SK-N-SH treated with all-trans-retinoic acid at 6 μM for 48 hours (cell line): ENCODE measurements at regions not wholly inside any gene's neighbourhood (a gene's known extent, or its start where the extent isn't known, plus 50 kb on each side); places are given as distances from the start of the nearest gene placed in this dataset.
"Not testable (repeated sequence)": the region's sequence is repeated elsewhere in the genome, so short reads cannot be mapped to it uniquely, and the experiment has no call there.

ENCODE experiments used
- ATAC-seq: fragments of 200-7000 bp; cut with Tn5 transposase; 3 replicates; pipeline ENCODE4 v1.9.1; 2020; ENCODE audit warnings: mild to moderate bottlenecking, moderate library complexity
- BACH2 ChIP-seq: fragments of 250-450 bp; sonication (Bioruptor Pico); IDR thresholded peaks from 2 replicates; pipeline ENCODE4 v1.9.0; 2021; ENCODE audit warnings: mild to moderate bottlenecking, borderline replicate concordance
- CSDC2 ChIP-seq: fragments of 250-450 bp; sonication (Bioruptor Pico); IDR thresholded peaks from 2 replicates; pipeline ENCODE4 v1.5.0; 2020; ENCODE audit warnings: mild to moderate bottlenecking, moderate library complexity
- ESRRG ChIP-seq: fragments of 250-450 bp; sonication (Bioruptor Pico); IDR thresholded peaks from 2 replicates; pipeline ENCODE4 v1.6.1; 2021; ENCODE audit warnings: mild to moderate bottlenecking
- OSR1 ChIP-seq: fragments of 250-450 bp; sonication (Bioruptor Pico); IDR thresholded peaks from 2 replicates; pipeline ENCODE4 v1.8.0; 2022; ENCODE audit warnings: moderate library complexity, mild to moderate bottlenecking, inconsistent platforms
- PPARA ChIP-seq: fragments of 250-450 bp; sonication (Bioruptor Pico); IDR thresholded peaks from 2 replicates; pipeline ENCODE4 v1.5.0; 2020; ENCODE audit warnings: mild to moderate bottlenecking, borderline replicate concordance
- RARB ChIP-seq: fragments of 250-450 bp; sonication (Bioruptor Pico); IDR thresholded peaks from 2 replicates; pipeline ENCODE4 v1.8.0; 2021; ENCODE audit warnings: mild to moderate bottlenecking, moderate library complexity
- TCF4 ChIP-seq: fragments of 250-450 bp; sonication (Bioruptor Pico); IDR thresholded peaks from 2 replicates; pipeline ENCODE4 v1.8.0; 2021; ENCODE audit warnings: mild to moderate bottlenecking, moderate library complexity, borderline replicate concordance
- TOX ChIP-seq: fragments of 250-450 bp; sonication (Bioruptor Pico); IDR thresholded peaks from 2 replicates; pipeline ENCODE4 v1.8.0; 2021; ENCODE audit warnings: mild to moderate bottlenecking, moderate library complexity, borderline replicate concordance
- ZC3H10 ChIP-seq: fragments of 250-450 bp; sonication (Bioruptor Pico); IDR thresholded peaks from 2 replicates; pipeline ENCODE4 v1.5.1; 2021; ENCODE audit warnings: mild to moderate bottlenecking, moderate library complexity
- ZNF565 ChIP-seq: fragments of 450-650 bp; formaldehyde crosslinking; conservative IDR thresholded peaks from 2 replicates; pipeline ENCODE4 v1.5.0; 2020; ENCODE audit warnings: low read depth, mild to moderate bottlenecking, moderate library complexity
- ZNF70 ChIP-seq: fragments of 450-650 bp; formaldehyde crosslinking; IDR thresholded peaks from 2 replicates; pipeline ENCODE4 v1.5.0; 2020; ENCODE audit warnings: mild to moderate bottlenecking, moderate library complexity
- ZNF8 ChIP-seq: fragments of 450-650 bp; formaldehyde crosslinking; IDR thresholded peaks from 2 replicates; pipeline ENCODE4 v1.5.0; 2020; ENCODE audit warnings: mild to moderate bottlenecking, moderate library complexity
- TF ChIP-seq, protein P1 (sequence below): fragments of 250-450 bp; sonication (Bioruptor Pico); IDR thresholded peaks from 2 replicates; pipeline ENCODE4 v1.5.1; 2020; ENCODE audit warnings: low read depth, mild to moderate bottlenecking, moderate library complexity
- TF ChIP-seq, protein P2 (sequence below): fragments of 250-450 bp; sonication (Bioruptor Pico); IDR thresholded peaks from 2 replicates; pipeline ENCODE4 v1.8.0; 2021; ENCODE audit warnings: low read depth, mild to moderate bottlenecking, moderate library complexity, borderline replicate concordance
- TF ChIP-seq, protein P3 (sequence below): fragments of 250-450 bp; sonication (Bioruptor Pico); IDR thresholded peaks from 2 replicates; pipeline ENCODE4 v1.5.0; 2020; ENCODE audit warnings: mild to moderate bottlenecking, moderate library complexity
- TF ChIP-seq, protein P4 (sequence below): fragments of 250-450 bp; sonication (Bioruptor Pico); IDR thresholded peaks from 2 replicates; pipeline ENCODE4 v1.8.0; 2020; ENCODE audit warnings: mild to moderate bottlenecking, moderate library complexity, borderline replicate concordance
- TF ChIP-seq, protein P5 (sequence below): fragments of 250-450 bp; sonication (Bioruptor Pico); IDR thresholded peaks from 2 replicates; pipeline ENCODE4 v1.5.1; 2021; ENCODE audit warnings: mild to moderate bottlenecking, moderate library complexity

DNA sequence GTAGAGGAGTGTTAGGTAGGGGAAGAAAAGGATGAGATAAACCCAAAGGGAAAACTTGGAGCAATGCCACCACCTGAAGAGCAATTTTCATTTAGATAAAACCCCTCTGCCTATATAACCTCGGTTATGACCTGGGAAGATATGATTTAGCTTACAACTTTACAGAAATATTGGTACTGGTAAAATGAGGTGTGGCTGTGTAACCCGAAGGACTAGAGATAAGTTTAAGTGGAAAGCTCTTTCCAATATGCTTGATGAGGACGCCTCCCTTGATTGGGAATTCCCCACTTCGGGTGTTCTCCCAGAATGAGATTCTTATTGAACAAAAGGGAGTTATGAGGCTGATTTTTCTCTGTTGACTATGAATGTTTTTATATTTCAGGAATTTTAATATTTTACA lies 109.5 kb upstream of the CDK6 start:
- no peak for TF ChIP-seq ZNF70 (CRISPR knock-in tag)
- TF ChIP-seq ESRRG (CRISPR knock-in tag), result no peak
- TF ChIP-seq ZNF565 (CRISPR knock-in tag), result no peak
- TF ChIP-seq, protein P1, sequence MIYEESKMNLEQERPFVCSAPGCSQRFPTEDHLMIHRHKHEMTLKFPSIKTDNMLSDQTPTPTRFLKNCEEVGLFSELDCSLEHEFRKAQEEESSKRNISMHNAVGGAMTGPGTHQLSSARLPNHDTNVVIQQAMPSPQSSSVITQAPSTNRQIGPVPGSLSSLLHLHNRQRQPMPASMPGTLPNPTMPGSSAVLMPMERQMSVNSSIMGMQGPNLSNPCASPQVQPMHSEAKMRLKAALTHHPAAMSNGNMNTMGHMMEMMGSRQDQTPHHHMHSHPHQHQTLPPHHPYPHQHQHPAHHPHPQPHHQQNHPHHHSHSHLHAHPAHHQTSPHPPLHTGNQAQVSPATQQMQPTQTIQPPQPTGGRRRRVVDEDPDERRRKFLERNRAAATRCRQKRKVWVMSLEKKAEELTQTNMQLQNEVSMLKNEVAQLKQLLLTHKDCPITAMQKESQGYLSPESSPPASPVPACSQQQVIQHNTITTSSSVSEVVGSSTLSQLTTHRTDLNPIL, result no peak
- TF ChIP-seq CSDC2 (CRISPR knock-in tag), result no peak
- TF ChIP-seq ZC3H10 (CRISPR knock-in tag), result no peak
- TF ChIP-seq RARB (CRISPR knock-in tag), result no peak
- TF ChIP-seq, protein P2, sequence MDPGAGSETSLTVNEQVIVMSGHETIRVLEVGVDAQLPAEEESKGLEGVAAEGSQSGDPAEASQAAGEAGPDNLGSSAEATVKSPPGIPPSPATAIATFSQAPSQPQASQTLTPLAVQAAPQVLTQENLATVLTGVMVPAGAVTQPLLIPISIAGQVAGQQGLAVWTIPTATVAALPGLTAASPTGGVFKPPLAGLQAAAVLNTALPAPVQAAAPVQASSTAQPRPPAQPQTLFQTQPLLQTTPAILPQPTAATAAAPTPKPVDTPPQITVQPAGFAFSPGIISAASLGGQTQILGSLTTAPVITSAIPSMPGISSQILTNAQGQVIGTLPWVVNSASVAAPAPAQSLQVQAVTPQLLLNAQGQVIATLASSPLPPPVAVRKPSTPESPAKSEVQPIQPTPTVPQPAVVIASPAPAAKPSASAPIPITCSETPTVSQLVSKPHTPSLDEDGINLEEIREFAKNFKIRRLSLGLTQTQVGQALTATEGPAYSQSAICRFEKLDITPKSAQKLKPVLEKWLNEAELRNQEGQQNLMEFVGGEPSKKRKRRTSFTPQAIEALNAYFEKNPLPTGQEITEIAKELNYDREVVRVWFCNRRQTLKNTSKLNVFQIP (CRISPR knock-in tag), result no peak
- TF ChIP-seq, protein P3, sequence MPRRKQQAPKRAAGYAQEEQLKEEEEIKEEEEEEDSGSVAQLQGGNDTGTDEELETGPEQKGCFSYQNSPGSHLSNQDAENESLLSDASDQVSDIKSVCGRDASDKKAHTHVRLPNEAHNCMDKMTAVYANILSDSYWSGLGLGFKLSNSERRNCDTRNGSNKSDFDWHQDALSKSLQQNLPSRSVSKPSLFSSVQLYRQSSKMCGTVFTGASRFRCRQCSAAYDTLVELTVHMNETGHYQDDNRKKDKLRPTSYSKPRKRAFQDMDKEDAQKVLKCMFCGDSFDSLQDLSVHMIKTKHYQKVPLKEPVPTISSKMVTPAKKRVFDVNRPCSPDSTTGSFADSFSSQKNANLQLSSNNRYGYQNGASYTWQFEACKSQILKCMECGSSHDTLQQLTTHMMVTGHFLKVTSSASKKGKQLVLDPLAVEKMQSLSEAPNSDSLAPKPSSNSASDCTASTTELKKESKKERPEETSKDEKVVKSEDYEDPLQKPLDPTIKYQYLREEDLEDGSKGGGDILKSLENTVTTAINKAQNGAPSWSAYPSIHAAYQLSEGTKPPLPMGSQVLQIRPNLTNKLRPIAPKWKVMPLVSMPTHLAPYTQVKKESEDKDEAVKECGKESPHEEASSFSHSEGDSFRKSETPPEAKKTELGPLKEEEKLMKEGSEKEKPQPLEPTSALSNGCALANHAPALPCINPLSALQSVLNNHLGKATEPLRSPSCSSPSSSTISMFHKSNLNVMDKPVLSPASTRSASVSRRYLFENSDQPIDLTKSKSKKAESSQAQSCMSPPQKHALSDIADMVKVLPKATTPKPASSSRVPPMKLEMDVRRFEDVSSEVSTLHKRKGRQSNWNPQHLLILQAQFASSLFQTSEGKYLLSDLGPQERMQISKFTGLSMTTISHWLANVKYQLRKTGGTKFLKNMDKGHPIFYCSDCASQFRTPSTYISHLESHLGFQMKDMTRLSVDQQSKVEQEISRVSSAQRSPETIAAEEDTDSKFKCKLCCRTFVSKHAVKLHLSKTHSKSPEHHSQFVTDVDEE (CRISPR knock-in tag), result no peak
- TF ChIP-seq, protein P4, sequence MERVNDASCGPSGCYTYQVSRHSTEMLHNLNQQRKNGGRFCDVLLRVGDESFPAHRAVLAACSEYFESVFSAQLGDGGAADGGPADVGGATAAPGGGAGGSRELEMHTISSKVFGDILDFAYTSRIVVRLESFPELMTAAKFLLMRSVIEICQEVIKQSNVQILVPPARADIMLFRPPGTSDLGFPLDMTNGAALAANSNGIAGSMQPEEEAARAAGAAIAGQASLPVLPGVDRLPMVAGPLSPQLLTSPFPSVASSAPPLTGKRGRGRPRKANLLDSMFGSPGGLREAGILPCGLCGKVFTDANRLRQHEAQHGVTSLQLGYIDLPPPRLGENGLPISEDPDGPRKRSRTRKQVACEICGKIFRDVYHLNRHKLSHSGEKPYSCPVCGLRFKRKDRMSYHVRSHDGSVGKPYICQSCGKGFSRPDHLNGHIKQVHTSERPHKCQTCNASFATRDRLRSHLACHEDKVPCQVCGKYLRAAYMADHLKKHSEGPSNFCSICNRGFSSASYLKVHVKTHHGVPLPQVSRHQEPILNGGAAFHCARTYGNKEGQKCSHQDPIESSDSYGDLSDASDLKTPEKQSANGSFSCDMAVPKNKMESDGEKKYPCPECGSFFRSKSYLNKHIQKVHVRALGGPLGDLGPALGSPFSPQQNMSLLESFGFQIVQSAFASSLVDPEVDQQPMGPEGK (CRISPR knock-in tag), result no peak
- no peak for TF ChIP-seq TOX (CRISPR knock-in tag)

DNA sequence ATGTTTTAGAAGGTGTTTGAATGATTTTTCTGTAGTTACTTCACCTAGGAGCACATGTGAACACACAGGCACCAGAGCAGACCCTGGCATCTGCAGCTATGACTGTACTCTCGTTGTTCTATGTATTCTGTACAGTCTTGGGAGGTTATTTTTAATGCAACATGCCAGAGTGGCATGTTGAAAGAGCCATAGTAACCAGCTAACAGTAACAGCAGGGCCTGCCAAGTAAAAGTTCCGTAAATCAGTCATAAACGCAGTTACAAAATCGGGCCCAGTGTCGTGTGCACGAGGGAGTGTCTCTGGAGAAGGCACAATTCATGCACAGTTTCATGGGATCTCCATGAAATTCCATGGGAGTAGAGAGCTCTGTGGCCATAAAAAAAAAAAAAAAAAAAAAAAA lies 108.3 kb upstream of the CDK6 start:
- no peak; the same call in 2 of the 3 replicates for ATAC-seq
- TF ChIP-seq, protein P5, sequence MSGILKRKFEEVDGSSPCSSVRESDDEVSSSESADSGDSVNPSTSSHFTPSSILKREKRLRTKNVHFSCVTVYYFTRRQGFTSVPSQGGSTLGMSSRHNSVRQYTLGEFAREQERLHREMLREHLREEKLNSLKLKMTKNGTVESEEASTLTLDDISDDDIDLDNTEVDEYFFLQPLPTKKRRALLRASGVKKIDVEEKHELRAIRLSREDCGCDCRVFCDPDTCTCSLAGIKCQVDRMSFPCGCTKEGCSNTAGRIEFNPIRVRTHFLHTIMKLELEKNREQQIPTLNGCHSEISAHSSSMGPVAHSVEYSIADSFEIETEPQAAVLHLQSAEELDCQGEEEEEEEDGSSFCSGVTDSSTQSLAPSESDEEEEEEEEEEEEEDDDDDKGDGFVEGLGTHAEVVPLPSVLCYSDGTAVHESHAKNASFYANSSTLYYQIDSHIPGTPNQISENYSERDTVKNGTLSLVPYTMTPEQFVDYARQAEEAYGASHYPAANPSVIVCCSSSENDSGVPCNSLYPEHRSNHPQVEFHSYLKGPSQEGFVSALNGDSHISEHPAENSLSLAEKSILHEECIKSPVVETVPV (CRISPR knock-in tag), result no peak
- no peak for TF ChIP-seq PPARA (CRISPR knock-in tag)
- TF ChIP-seq, all 23 proteins: peak for 0

More for the DNA sequence above, 109.5 kb upstream of the CDK6 start:
- no peak for ATAC-seq

DNA sequence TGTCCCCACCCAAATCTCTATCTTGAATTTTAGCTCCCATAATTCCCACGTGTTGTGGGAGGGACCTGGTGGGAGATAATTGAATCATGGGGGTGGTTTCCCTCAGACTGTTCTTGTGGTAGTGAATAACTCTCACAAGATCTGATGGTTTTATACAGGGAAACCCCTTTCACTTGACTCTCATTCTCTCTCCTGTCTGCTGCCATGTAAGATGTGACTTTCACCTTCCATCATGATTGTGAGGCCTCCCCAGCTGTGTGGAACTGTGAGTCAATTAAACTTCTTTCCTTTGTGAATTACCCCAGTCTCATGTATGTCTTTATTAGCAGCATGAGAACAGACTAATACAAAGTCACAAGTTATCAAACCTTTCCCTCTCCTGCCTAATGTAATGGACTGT lies 106.3 kb upstream of the CDK6 start:
- ATAC-seq, result not testable (repeated sequence)

DNA sequence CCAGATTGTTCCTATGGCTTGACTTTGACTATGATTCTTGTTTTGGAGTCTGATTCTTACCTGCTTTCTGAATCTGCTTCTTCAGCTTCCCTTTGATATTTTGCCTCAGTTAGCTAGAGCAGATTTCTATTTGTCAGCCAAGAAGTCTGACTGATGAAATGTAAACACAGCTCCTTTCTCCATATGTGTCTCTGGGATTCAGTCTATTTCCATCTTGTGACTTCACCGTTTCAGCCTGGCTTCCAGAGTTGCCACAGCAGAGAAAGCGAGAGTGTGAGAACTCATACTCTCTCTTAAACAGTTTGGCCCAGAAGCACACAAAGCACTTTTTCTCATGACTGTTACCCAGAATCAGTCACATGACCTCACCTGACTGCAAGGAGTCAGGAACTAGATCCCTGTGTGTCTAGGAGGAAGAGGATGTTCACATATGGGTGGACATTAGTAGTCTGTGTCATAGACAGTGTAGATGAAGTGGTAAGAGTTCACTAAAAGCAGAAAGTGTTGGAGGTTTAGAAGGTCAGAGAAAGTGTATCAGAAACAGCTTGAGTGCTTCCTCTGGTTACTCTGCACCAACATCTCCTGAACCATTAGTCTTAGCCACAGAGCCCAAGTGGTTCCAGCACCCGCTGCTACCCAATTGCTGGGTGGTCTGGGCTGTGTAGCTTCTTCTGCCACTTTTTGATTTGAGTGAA lies 103.4 kb upstream of the CDK6 start:
- no peak for TF ChIP-seq CSDC2 (CRISPR knock-in tag)
- TF ChIP-seq ZNF565 (CRISPR knock-in tag), result no peak
- no peak for TF ChIP-seq ZNF8 (CRISPR knock-in tag)
- no peak for TF ChIP-seq BACH2 (CRISPR knock-in tag)
- TF ChIP-seq ZNF70 (CRISPR knock-in tag), result no peak
- no peak for ATAC-seq

DNA sequence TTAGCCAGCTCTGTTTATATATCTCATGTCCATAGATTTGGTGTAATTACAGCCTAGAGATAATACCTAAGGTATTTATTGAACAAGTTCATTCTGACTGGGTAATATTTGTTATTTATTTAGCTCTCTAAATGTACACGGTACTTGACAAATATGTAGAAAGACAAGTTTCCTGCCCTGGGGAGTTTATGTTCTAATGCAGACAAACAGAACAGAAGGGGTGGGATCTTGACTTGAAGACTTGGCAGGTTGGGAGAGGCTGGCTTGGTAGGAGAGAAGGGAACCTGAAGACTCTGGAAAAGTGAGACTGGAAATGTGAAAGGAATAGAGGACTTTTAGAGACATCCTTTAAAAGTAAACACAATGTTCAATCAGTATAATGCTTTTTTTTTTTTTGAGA lies 97.7 kb upstream of the CDK6 start:
- no peak for ATAC-seq
- TF ChIP-seq TCF4 (CRISPR knock-in tag), result no peak
- no peak for TF ChIP-seq RARB (CRISPR knock-in tag)
- TF ChIP-seq TOX (CRISPR knock-in tag), result no peak
- TF ChIP-seq, protein P3 (CRISPR knock-in tag), result no peak
- no peak for TF ChIP-seq ZNF8 (CRISPR knock-in tag)
- TF ChIP-seq PPARA (CRISPR knock-in tag), result no peak
- no peak for TF ChIP-seq CSDC2 (CRISPR knock-in tag)
- no peak for TF ChIP-seq ZC3H10 (CRISPR knock-in tag)
- no peak for TF ChIP-seq OSR1 (CRISPR knock-in tag)
- TF ChIP-seq ZNF565 (CRISPR knock-in tag), result no peak
- TF ChIP-seq, protein P5 (CRISPR knock-in tag), result no peak
